Keratinocyte (primary cell): ENCODE measurements at regions not wholly inside any gene's neighbourhood (a gene's known extent, or its start where the extent isn't known, plus 50 kb on each side); places are given as distances from the start of the nearest gene placed in this dataset.

Experiments
- DNase-seq: peaks from one replicate; pipeline ENCODE4 v3.0.0-alpha.2; 2011; ENCODE audit warnings: low read depth, missing footprints, low spot score
- FAIRE-seq: peaks from 2 replicates; lab custom pipeline; 2011; peaks lifted over from hg19 to GRCh38; lab: Jason Lieb, UNC
- H2AFZ ChIP-seq: 2 replicates; pipeline ENCODE4 v1.6.0; 2012; ENCODE audit warnings: low read length, control low read depth, inconsistent platforms; ENCODE audit not compliant: control insufficient read depth
- H3K27ac ChIP-seq: 2 replicates; pipeline ENCODE4 v1.5.1; 2011; ENCODE audit warnings: low read length; ENCODE audit not compliant: control insufficient read depth, insufficient read depth
- H3K27me3 ChIP-seq: 3 replicates; pipeline ENCODE4 v1.6.0; 2011; ENCODE audit warnings: low read length; ENCODE audit not compliant: control insufficient read depth, insufficient read depth; ENCODE audit errors: extremely low read depth
- H3K36me3 ChIP-seq, 2 experiments: 2 replicates in 1 of 2; 3 replicates in 1 of 2; pipeline ENCODE4 v1.5.1; 2011; ENCODE audit warnings: low read length in 2 of 2, mild to moderate bottlenecking in 1 of 2; ENCODE audit not compliant: control insufficient read depth in 2 of 2, insufficient read depth in 2 of 2; ENCODE audit errors: extremely low read depth in 1 of 2
- H3K4me1 ChIP-seq: 3 replicates; pipeline ENCODE4 v1.5.1; 2011; ENCODE audit warnings: low read length; ENCODE audit not compliant: control insufficient read depth, insufficient read depth; ENCODE audit errors: extremely low read depth
- H3K4me2 ChIP-seq: 3 replicates; pipeline ENCODE4 v1.6.0; 2011; ENCODE audit warnings: low read depth, low read length; ENCODE audit not compliant: control insufficient read depth, insufficient read depth; ENCODE audit errors: extremely low read depth
- H3K4me3 ChIP-seq, 3 experiments: fragments of 200-600 bp in 1 of 3; sonication (generic) in 1 of 3; 2 replicates in 2 of 3; 3 replicates in 1 of 3; pipeline ENCODE4 v1.5.1; 2011 to 2016; ENCODE audit warnings: low read length in 3 of 3, mild to moderate bottlenecking in 3 of 3, control low read depth in 2 of 3, inconsistent platforms in 1 of 3, low read depth in 1 of 3, mixed read lengths in 1 of 3, mixed run types in 1 of 3, moderate library complexity in 1 of 3; ENCODE audit not compliant: control insufficient read depth in 2 of 3, insufficient read depth in 2 of 3; ENCODE audit errors: extremely low read depth in 1 of 3
- H3K79me2 ChIP-seq: 2 replicates; pipeline ENCODE4 v1.6.0; 2012; ENCODE audit warnings: low read length; ENCODE audit not compliant: control insufficient read depth, insufficient read depth
- H3K9ac ChIP-seq: 3 replicates; pipeline ENCODE4 v1.6.0; 2011; ENCODE audit warnings: low read length; ENCODE audit not compliant: control insufficient read depth, insufficient read depth; ENCODE audit errors: extremely low read depth
- H3K9me1 ChIP-seq: 3 replicates; pipeline ENCODE4 v1.6.0; 2011; ENCODE audit warnings: low read length; ENCODE audit not compliant: control insufficient read depth, insufficient read depth; ENCODE audit errors: extremely low read depth
- H3K9me3 ChIP-seq: 2 replicates; pipeline ENCODE4 v1.5.1; 2012; ENCODE audit warnings: low read depth, low read length; ENCODE audit not compliant: control insufficient read depth
- H4K20me1 ChIP-seq: 3 replicates; pipeline ENCODE4 v1.6.0; 2011; ENCODE audit warnings: low read length; ENCODE audit not compliant: control insufficient read depth, insufficient read depth; ENCODE audit errors: extremely low read depth
- EZH2 ChIP-seq: IDR thresholded peaks from one replicate; pipeline ENCODE4 v1.6.1; 2012; ENCODE audit warnings: inconsistent platforms, mild to moderate bottlenecking, low read length, moderate library complexity
- dilution Hi-C: fragments of 300-500 bp; cut with MboI; formaldehyde crosslinking; loops from one replicate; pipeline ENCODE4 v1.7.0; 2020; ENCODE audit warnings: low sequenced_read_pairs; ENCODE audit not compliant: extremely low pct_ligation_motif_present
- TF ChIP-seq, protein P1 (sequence below), 3 experiments: IDR thresholded peaks in 1 of 3; conservative IDR thresholded peaks in 1 of 3; optimal IDR thresholded peaks in 1 of 3; 2 replicates in 2 of 3; 3 replicates in 1 of 3; pipeline versions ENCODE3 to v1.5.1; 2011; ENCODE audit warnings: low read length in 3 of 3, mild to moderate bottlenecking in 3 of 3, moderate library complexity in 2 of 3, control low read depth in 1 of 3, inconsistent platforms in 1 of 3; ENCODE audit not compliant: insufficient read depth in 2 of 3; ENCODE audit errors: extremely low read depth in 1 of 3

DNA sequence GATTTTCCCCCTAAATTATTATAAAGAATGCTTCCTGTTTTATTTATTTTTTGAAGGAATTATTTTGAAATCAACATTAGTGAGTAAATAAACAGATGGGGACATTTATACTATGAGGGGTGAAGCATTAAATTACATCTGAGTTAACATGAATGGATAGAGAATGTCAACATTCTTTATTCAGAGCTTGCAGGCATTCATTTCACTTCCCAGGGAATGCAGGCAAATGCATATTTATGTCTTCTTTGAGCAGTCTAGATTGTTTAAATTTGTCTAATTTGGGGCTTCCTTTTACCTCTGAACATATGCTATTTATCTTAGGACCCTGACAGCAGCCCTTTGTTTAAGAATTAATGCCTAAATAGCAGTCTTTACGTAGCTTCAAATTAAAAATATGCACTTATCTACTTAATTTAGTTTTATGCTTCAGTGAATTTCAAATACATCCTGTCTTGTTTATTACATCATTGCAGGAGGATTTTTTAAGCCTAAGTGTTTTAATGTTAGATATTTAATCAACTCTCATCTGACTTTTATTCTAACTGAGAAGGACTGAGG, 630.5 kb upstream of the LMCD1 start:
- no peaks in the 10 kb centered on the region for H4K20me1 ChIP-seq
- no peaks in the 10 kb centered on the region for H3K36me3 ChIP-seq
- no peak overlapping the region for H3K4me3 ChIP-seq
- H2AFZ ChIP-seq, result no peak overlapping the region
- DNase-seq (no peak), FAIRE-seq (no peak)
- no peaks in the 10 kb centered on the region for H3K27me3 ChIP-seq
- H3K9me3 ChIP-seq, result no peaks in the 10 kb centered on the region
- H3K4me2 ChIP-seq, result no peak overlapping the region
- no peaks in the 10 kb centered on the region for H3K79me2 ChIP-seq
- TF ChIP-seq, protein P1, sequence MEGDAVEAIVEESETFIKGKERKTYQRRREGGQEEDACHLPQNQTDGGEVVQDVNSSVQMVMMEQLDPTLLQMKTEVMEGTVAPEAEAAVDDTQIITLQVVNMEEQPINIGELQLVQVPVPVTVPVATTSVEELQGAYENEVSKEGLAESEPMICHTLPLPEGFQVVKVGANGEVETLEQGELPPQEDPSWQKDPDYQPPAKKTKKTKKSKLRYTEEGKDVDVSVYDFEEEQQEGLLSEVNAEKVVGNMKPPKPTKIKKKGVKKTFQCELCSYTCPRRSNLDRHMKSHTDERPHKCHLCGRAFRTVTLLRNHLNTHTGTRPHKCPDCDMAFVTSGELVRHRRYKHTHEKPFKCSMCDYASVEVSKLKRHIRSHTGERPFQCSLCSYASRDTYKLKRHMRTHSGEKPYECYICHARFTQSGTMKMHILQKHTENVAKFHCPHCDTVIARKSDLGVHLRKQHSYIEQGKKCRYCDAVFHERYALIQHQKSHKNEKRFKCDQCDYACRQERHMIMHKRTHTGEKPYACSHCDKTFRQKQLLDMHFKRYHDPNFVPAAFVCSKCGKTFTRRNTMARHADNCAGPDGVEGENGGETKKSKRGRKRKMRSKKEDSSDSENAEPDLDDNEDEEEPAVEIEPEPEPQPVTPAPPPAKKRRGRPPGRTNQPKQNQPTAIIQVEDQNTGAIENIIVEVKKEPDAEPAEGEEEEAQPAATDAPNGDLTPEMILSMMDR (optimal IDR thresholded peaks at IDR 0.05 in 1 of 3, IDR thresholded peaks at IDR 0.05 in 1 of 3, conservative IDR thresholded peaks at IDR 0.05 in 1 of 3; ENCODE audit: extremely low read depth in 1 of 3, insufficient read depth in 2 of 3, low read length in 3 of 3), result no peak
- TF ChIP-seq EZH2, result no peak
- H3K9ac ChIP-seq, result no peak overlapping the region
- H3K27ac ChIP-seq, result no peak overlapping the region
- peaks cover 21% of the 10 kb centered on the region for H3K4me1 ChIP-seq
- dilution Hi-C loops, result no loop called here
- H3K9me1 ChIP-seq, result no peaks in the 10 kb centered on the region

DNA sequence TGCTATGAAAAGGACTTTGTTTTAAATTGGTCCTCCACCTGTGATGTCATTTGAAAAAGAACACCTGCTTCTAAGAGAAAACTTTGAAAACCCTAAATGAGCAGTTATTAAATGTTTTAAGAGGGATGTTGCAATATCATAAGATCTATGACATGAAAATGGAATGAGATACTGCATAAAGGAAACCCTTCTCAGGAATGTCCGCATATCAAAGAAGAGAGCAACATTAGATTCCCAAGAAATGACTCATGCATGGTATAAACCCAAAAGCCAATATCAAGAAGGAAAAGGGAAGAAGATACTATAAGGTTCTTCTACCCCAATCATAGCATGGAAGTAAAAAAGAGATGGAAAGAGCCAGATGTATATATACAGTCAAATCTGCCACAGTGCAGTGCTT, 627.5 kb upstream of the LMCD1 start:
- FAIRE-seq (peak; percentile 79), DNase-seq (peak; percentile 35)
- Histone ChIP-seq H3K27ac (no peak overlapping the region), H3K9me1 (no peaks in the 10 kb centered on the region), H3K4me1 (peaks cover 35% of the 10 kb centered on the region), H2AFZ (no peak overlapping the region), H3K9me3 (no peaks in the 10 kb centered on the region), H3K27me3 (no peaks in the 10 kb centered on the region), H3K36me3 (no peaks in the 10 kb centered on the region), H3K4me2 (peak overlapping the region; percentile 33), H3K79me2 (no peaks in the 10 kb centered on the region), H3K9ac (no peak overlapping the region), H3K4me3 (no peak overlapping the region), H4K20me1 (no peaks in the 10 kb centered on the region)
- dilution Hi-C loops, result no loop called here
- TF ChIP-seq, protein P1 (optimal IDR thresholded peaks at IDR 0.05 in 1 of 3, IDR thresholded peaks at IDR 0.05 in 1 of 3, conservative IDR thresholded peaks at IDR 0.05 in 1 of 3; ENCODE audit: extremely low read depth in 1 of 3, insufficient read depth in 2 of 3, low read length in 3 of 3), result no peak
- no peak for TF ChIP-seq EZH2
